Endothelial cell of umbilical vein (primary cell): ENCODE measurements at regions not wholly inside any gene's neighbourhood (a gene's known extent, or its start where the extent isn't known, plus 50 kb on each side); places are given as distances from the start of the nearest gene placed in this dataset.

Source experiments
- BruUV-seq: library from RNA; stranded (reverse); fragments of 400-500 nt; replicated peaks from 2 replicates; lab custom pipeline; 2021; lab: Mats Ljungman, UMichigan
- CTCF ChIA-PET: fragments of 300-600, 350-600 bp; sonication (Branson Sonifier 250); formaldehyde crosslinking; loops from one replicate; lab custom pipeline; 2021; ENCODE audit warnings: antibody characterized with exemption, inconsistent platforms; lab: Charles Lee
- POLR2A ChIA-PET: fragments of 300-600, 350-600 bp; sonication (Branson Sonifier 250); formaldehyde crosslinking; loops from one replicate; lab custom pipeline; 2021; ENCODE audit warnings: antibody characterized with exemption, inconsistent platforms; lab: Charles Lee
- DNase-seq: peaks from one replicate; pipeline ENCODE4 v3.0.0-alpha.2; 2011; ENCODE audit warnings: low read depth, low spot score
- FAIRE-seq: peaks from 2 replicates; lab custom pipeline; 2011; peaks lifted over from hg19 to GRCh38; lab: Jason Lieb, UNC
- H2AFZ ChIP-seq: 2 replicates; pipeline ENCODE4 v1.6.0; 2012; ENCODE audit warnings: low read depth, low read length, control low read depth, inconsistent platforms
- H3K27ac ChIP-seq: 2 replicates; pipeline ENCODE4 v1.5.1; 2011; ENCODE audit warnings: low read depth, mild to moderate bottlenecking, control low read depth, low read length, moderate library complexity; ENCODE audit not compliant: insufficient read depth
- H3K27me3 ChIP-seq, 2 experiments: 2 replicates each; pipeline versions ENCODE4 v1.6.0 to v1.6.1; 2011; ENCODE audit warnings: low read length in 2 of 2, mixed read lengths in 1 of 2; ENCODE audit not compliant: control insufficient read depth in 2 of 2, insufficient read depth in 2 of 2
- H3K36me3 ChIP-seq, 2 experiments: 2 replicates in 1 of 2; 3 replicates in 1 of 2; pipeline ENCODE4 v1.5.1; 2011; ENCODE audit warnings: low read length in 2 of 2, mild to moderate bottlenecking in 1 of 2, moderate library complexity in 1 of 2; ENCODE audit not compliant: control insufficient read depth in 2 of 2, insufficient read depth in 2 of 2; ENCODE audit errors: extremely low read depth in 1 of 2
- H3K4me1 ChIP-seq: 3 replicates; pipeline ENCODE4 v1.5.1; 2011; ENCODE audit warnings: mild to moderate bottlenecking, low read length; ENCODE audit not compliant: control insufficient read depth, insufficient read depth; ENCODE audit errors: extremely low read depth
- H3K4me2 ChIP-seq: 2 replicates; pipeline ENCODE4 v1.6.1; 2011; ENCODE audit warnings: low read length, control low read depth, mixed read lengths; ENCODE audit not compliant: insufficient read depth
- H3K4me3 ChIP-seq, 3 experiments: fragments of 200-600 bp in 1 of 3; sonication (generic), shearing (Covaris generic) in 1 of 3; replicated peaks in 1 of 3; 2 replicates each; pipeline ENCODE4 v1.5.1; 2011 to 2016; ENCODE audit warnings: control low read depth in 3 of 3, low read length in 3 of 3, mild to moderate bottlenecking in 2 of 3, inconsistent platforms in 1 of 3, low read depth in 1 of 3, moderate library complexity in 1 of 3; ENCODE audit not compliant: insufficient read depth in 1 of 3
- H3K79me2 ChIP-seq: 2 replicates; pipeline ENCODE4 v1.6.0; 2012; ENCODE audit warnings: low read length, inconsistent platforms; ENCODE audit not compliant: control insufficient read depth, insufficient read depth
- H3K9ac ChIP-seq: replicated peaks from 2 replicates; pipeline ENCODE3; 2011; ENCODE audit warnings: low read length, control low read depth; ENCODE audit not compliant: insufficient read depth; ENCODE audit errors: extremely low read depth
- H3K9me1 ChIP-seq: replicated peaks from 3 replicates; pipeline ENCODE4 v1.6.0; 2011; ENCODE audit warnings: mild to moderate bottlenecking, low read length; ENCODE audit not compliant: control insufficient read depth, insufficient read depth; ENCODE audit errors: extremely low read depth
- H3K9me3 ChIP-seq: replicated peaks from 2 replicates; pipeline ENCODE4 v1.5.1; 2012; ENCODE audit warnings: low read length, inconsistent platforms; ENCODE audit not compliant: control insufficient read depth, insufficient read depth
- H4K20me1 ChIP-seq: replicated peaks from 2 replicates; pipeline ENCODE3; 2011; ENCODE audit warnings: mild to moderate bottlenecking, low read length; ENCODE audit not compliant: control insufficient read depth, insufficient read depth; ENCODE audit errors: extremely low read depth
- EZH2 ChIP-seq: IDR thresholded peaks from 2 replicates; pipeline ENCODE4 v1.6.1; 2012; ENCODE audit warnings: borderline replicate concordance, low read depth, mild to moderate bottlenecking, moderate library complexity, low read length, inconsistent platforms; ENCODE audit not compliant: severe bottlenecking
- FOS ChIP-seq: IDR thresholded peaks from 2 replicates; pipeline ENCODE4 v1.6.1; 2011; ENCODE audit warnings: mild to moderate bottlenecking, low read length, moderate library complexity, borderline replicate concordance; ENCODE audit not compliant: insufficient read depth
- GATA2 ChIP-seq: IDR thresholded peaks from 2 replicates; pipeline ENCODE4 v1.7.0; 2011; ENCODE audit warnings: low read depth, mild to moderate bottlenecking, moderate library complexity, mixed read lengths, low read length; ENCODE audit not compliant: insufficient read length, insufficient read depth
- JUN ChIP-seq: IDR thresholded peaks from 2 replicates; pipeline ENCODE4 v1.6.1; 2011; ENCODE audit warnings: borderline replicate concordance, low read depth; ENCODE audit not compliant: insufficient read length, insufficient read depth
- MAX ChIP-seq: IDR thresholded peaks from 2 replicates; pipeline ENCODE4 v1.6.1; 2011; ENCODE audit not compliant: insufficient read depth, insufficient read length
- MYC ChIP-seq: IDR thresholded peaks from one replicate; pipeline ENCODE4 v1.6.1; 2011; ENCODE audit warnings: mild to moderate bottlenecking, low read depth, low read length
- POLR2A ChIP-seq: IDR thresholded peaks from 2 replicates; pipeline ENCODE4 v1.6.1; 2012; ENCODE audit warnings: low read depth, mild to moderate bottlenecking, control low read depth, low read length
- POLR2AphosphoS5 ChIP-seq: IDR thresholded peaks from 2 replicates; pipeline ENCODE4 v1.6.1; 2012; ENCODE audit warnings: low read depth, mild to moderate bottlenecking, control low read depth, low read length, moderate library complexity; ENCODE audit not compliant: insufficient read depth
- dilution Hi-C: fragments of 300-500 bp; cut with MboI; formaldehyde crosslinking; loops from one replicate; pipeline ENCODE4 v1.15.0; 2019; ENCODE audit warnings: low sequenced_read_pairs; ENCODE audit not compliant: extremely low pct_ligation_motif_present
- intact Hi-C: fragments of 100-400 bp; cut with micrococcal nuclease; formaldehyde crosslinking; loops from one replicate; pipeline ENCODE4 v1.10.0; 2022
- TF ChIP-seq, protein P1 (sequence below), 2 donors: IDR thresholded peaks; 1 replicate in 1 of 2; 2 replicates in 1 of 2; pipeline ENCODE4 v1.5.1; 2011; ENCODE audit warnings: low read length in 2 of 2, mild to moderate bottlenecking in 2 of 2, moderate library complexity in 2 of 2, control low read depth in 1 of 2, inconsistent platforms in 1 of 2, low read depth in 1 of 2; ENCODE audit not compliant: insufficient read depth in 1 of 2; ENCODE audit errors: extremely low read depth in 1 of 2

DNA sequence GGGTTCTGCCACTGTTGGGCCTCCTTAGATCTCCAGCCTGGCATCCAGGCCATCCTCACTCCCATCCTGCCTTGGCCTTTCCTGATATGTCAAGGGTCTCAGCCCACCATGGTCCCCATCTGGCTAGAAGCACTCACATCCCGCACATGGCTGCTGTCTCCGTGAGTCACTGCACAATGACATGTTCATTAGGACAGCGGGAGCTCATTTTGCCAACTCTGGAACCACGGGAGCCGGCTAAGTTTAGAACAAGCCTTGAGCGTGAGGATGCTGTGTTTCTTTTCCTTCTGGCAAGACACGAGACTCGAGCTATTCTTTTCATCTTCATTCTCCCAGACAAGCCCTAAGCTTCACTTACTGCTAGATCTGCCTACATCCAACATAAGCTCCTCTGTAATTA lies 65.7 kb upstream of the KSR1 start:
- intact Hi-C loops: no loop called here
- no peak overlapping the region for H3K27ac ChIP-seq
- BruUV-seq: no TSS peak
- no peak for FAIRE-seq
- H3K79me2 ChIP-seq: no peaks in the 10 kb centered on the region
- no peak for TF ChIP-seq POLR2A
- no peak for TF ChIP-seq FOS
- no peak for TF ChIP-seq JUN
- TF ChIP-seq MYC: no peak
- TF ChIP-seq, protein P1, sequence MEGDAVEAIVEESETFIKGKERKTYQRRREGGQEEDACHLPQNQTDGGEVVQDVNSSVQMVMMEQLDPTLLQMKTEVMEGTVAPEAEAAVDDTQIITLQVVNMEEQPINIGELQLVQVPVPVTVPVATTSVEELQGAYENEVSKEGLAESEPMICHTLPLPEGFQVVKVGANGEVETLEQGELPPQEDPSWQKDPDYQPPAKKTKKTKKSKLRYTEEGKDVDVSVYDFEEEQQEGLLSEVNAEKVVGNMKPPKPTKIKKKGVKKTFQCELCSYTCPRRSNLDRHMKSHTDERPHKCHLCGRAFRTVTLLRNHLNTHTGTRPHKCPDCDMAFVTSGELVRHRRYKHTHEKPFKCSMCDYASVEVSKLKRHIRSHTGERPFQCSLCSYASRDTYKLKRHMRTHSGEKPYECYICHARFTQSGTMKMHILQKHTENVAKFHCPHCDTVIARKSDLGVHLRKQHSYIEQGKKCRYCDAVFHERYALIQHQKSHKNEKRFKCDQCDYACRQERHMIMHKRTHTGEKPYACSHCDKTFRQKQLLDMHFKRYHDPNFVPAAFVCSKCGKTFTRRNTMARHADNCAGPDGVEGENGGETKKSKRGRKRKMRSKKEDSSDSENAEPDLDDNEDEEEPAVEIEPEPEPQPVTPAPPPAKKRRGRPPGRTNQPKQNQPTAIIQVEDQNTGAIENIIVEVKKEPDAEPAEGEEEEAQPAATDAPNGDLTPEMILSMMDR (IDR thresholded peaks at IDR 0.05; ENCODE audit: extremely low read depth in 1 of 2, insufficient read depth in 1 of 2, low read depth in 1 of 2, low read length in 2 of 2): no peak
- TF ChIP-seq GATA2: no peak
- no peak for TF ChIP-seq EZH2
- no peak for TF ChIP-seq POLR2AphosphoS5
- TF ChIP-seq MAX: no peak
- no peaks in the 10 kb centered on the region for H3K36me3 ChIP-seq
- no peaks in the 10 kb centered on the region for H4K20me1 ChIP-seq
- POLR2A ChIA-PET: no interaction called here
- peaks cover 4% of the 10 kb centered on the region for H3K4me1 ChIP-seq
- H2AFZ ChIP-seq: no peak overlapping the region
- H3K4me3 ChIP-seq: no peak overlapping the region
- H3K27me3 ChIP-seq: no peaks in the 10 kb centered on the region
- H3K9me1 ChIP-seq: no peaks in the 10 kb centered on the region
- DNase-seq: no peak
- CTCF ChIA-PET: no interaction called here
- H3K9ac ChIP-seq: no peak overlapping the region
- dilution Hi-C loops: no loop called here
- H3K4me2 ChIP-seq: no peak overlapping the region
- H3K9me3 ChIP-seq: no peaks in the 10 kb centered on the region
